NCI-H128 (cell line): ENCODE measurements at regions not wholly inside any gene's neighbourhood (a gene's known extent, or its start where the extent isn't known, plus 50 kb on each side); places are given as distances from the start of the nearest gene placed in this dataset.

Source experiments
- DNase-seq: peaks from one replicate; lab custom pipeline; 2025; ENCODE audit not compliant: unreplicated experiment; lab: John Stamatoyannopoulos, UW

- no peak for DNase-seq
Observed at GRCh38 chr2:7780321-7780720, 863.1 kb downstream of the RNF144A start.

DNA sequence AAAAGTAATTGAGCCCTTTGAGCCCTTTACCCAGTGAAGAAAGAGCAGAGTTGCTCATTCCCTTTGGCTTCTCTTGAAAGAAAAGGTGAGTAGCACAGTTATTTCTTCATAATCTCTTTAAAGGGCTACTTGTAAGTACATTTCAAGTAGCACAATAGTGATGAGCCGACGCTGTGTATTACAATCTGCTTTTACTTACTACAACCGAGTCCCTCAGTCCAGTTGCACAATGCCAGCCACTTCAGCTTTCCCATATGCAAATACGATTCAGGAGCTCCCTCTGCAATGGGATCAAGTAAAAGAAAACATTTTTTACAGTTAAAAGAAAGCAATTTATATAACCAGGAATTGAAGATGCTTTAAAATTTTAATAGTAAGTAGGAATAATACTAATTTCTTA, 868.5 kb downstream of the RNF144A start:
- no peak for DNase-seq

GRCh38 chr2:7788736-7789135, 871.5 kb downstream of the RNF144A start:
- no peak for DNase-seq

- DNase-seq = peak; percentile 75
Observed at GRCh38 chr2:7792031-7792651, 874.9 kb downstream of the RNF144A start.

- DNase-seq = peak; percentile 43
Observed at GRCh38 chr2:7795778-7796563, 878.8 kb downstream of the RNF144A start.

- DNase-seq = no peak
Observed at GRCh38 chr2:7800031-7800430, 881.8 kb upstream of the ID2 start.

GRCh38 chr2:7801212-7801611, 880.6 kb upstream of the ID2 start:
- no peak for DNase-seq

- no peak for DNase-seq
Observed at GRCh38 chr2:7803515-7803914, 878.3 kb upstream of the ID2 start.

DNA sequence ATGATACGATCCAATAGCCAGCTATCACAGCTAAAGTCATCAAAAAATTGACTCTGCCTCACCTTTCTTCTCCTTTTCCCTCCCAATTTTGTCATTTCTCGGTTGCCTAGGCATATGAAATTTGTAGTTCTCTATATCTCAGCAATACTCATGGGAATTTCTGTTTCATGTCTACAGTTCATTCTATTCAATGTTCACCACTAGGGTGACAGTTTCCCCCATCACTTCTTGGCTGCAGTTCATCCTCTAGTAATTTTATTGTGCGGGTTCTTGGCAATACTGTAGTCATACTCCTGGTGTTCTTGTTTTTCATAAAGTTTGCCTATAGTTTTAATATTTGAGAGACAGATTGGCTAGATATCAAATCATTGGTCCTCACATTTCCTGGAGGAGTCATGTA, 872.2 kb upstream of the ID2 start:
- DNase-seq = no peak

GRCh38 chr2:7811073-7811472, 870.8 kb upstream of the ID2 start:
- DNase-seq = no peak

DNA sequence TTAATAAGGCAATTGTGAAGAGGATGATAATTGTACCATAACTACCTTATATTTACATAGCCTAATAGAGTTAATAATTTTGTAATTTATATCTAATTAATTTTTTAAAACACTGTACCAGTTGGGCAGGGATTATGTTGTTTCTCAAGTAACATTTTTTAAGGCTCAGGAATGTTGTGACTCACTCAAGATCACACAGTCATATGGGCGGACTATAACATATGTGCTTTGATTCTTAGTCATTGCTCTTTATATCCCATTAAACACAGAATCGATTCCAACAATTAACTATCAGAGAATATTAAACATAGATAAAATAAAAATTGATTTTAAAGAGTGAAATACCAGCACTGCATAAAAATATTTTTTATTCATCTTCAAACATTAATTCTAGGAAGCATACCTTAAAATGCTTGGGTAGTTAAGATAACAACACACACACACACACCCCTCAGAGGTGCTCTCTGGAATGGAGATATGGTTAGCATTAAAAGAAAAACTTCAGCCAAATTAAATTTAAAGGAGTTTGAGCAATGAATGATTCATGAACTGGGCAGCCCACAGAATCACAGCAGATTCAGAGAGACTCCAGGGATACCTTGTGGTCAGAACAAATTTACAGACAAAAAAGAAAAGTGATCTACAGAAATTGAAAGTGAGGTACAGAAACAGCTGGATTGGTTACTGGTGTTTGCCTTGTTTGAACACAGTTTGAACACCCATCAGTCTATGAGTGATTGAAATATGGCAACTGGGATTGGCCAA, 869.4 kb upstream of the ID2 start:
- no peak for DNase-seq

DNA sequence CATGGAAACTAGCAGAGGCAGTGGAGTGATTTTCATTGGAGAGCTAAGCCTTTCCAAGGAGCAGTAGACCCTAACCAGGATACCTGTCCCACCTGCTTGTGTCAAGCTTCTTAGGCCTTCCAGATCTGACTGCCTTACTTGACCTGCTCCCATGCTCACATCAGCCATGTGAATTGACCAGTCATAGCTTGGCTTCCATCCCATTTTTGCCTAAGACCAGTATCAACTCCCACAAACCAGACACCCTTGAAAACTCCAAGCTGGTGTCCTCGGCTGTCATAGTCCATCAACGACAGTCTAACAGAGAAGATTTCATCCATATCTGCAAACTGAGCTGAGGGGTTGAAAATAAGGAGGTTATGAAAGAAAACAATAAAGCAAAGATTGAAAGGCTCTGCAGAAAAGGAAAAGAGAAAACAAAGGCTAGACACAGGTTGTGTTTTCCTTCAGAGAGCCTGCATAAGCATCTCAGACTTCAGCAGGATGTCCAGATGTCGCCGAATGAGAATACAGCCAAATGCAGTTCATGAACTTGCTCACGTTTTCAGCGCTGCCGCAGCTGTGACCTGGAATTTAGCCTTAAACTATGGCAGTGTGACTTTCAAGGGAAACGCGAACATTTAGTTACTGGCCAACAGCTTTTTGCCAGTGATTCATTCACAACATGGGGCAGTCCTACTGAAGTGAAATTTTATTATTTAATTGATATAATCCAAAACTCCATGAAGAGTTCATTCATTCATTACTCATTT, 868.1 kb upstream of the ID2 start:
- no peak for DNase-seq

DNA sequence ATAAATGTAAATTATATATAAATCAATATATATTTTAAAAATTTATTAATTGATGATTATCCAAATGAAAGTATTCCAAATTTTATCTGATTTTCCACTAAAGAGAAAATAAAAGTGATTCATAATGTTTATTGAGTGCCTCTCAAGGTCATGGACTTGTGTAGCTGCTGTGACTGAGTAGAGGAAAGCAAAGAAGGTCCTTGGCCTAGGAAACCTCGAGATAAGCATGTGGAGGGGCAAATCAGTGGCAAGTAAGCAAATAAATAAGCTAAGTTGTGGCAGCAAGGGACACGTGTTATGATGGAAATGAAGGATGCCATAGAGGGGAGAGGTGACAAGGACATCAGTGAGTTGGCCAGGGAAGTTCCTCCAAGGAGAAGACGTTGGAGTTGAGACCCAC, 866.1 kb upstream of the ID2 start:
- no peak for DNase-seq

DNA sequence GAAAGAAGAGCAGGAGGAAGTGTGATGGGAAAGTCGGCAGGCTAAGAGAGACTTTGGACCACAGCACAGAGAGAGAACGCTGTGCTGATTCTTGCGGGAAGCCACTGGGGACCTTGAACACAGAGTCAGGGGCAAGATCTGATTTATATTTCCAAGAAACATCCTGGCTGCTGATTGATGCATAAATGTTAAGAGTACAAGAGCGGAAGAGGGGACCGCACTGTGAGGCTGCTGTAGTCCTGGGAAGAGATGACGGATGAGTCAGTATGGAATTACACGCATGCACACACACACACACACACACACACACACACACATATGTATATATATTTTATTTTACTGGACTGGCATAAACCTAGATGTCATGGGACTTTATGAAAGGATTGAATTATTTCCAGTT, 865.6 kb upstream of the ID2 start:
- no peak for DNase-seq

- DNase-seq = no peak
Observed at GRCh38 chr2:7816944-7817343, 864.9 kb upstream of the ID2 start.

GRCh38 chr2:7819316-7819715, 862.5 kb upstream of the ID2 start:
- no peak for DNase-seq

DNA sequence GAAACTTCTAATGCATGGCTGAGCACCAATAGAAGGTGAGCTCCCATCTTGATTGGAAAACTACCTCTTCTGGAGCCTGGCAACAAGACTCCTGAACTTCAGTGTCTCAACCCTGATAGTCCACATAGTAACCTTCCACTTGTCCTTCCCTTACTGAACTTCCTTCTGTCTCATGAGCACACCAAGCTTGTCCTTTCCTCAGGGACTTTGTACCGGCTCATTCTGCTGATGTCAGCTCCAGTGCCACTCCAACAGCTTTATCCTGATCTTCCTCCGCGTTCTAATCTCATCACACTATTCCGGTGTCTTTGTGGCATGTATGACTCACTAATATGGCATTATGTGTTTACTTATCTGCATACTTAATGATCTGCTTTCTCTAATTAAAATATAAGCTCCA, 862.0 kb upstream of the ID2 start:
- DNase-seq = no peak

- no peak for DNase-seq
Observed at GRCh38 chr2:7824211-7824610, 857.6 kb upstream of the ID2 start.

- no peak for DNase-seq
Observed at GRCh38 chr2:7825591-7826312, 856.1 kb upstream of the ID2 start.

- no peak for DNase-seq
Observed at GRCh38 chr2:7826656-7827055, 855.2 kb upstream of the ID2 start.

- DNase-seq = no peak
Observed at GRCh38 chr2:7829241-7829640, 852.6 kb upstream of the ID2 start.
